ENCODE measurements at regions not wholly inside any gene's neighbourhood (a gene's known extent, or its start where the extent isn't known, plus 50 kb on each side); places are given as distances from the start of the nearest gene placed in this dataset.

DNA sequence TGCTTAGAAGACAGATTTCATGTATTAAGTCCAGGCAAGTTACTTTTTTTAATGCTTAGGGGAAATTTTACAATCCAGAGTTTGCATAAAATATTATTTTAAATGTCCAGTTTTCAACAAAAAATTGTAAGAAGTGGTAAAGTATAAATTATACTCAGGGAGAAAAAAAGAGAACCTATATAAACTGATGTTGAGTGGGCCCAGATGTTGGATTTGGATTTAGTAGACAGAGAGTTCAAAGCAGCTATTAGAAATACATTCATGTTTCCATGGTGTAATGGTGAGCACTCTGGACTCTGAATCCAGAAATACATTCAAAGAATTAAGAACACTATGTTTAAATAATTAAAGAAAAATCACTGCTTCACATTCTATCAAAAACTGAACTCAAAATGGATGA is 349.9 kb upstream of the ZNF507 start:
- no peak for TF ChIP-seq CTCF (IDR thresholded peaks at IDR 0.05; ENCODE audit: insufficient read depth, low read depth, low read length)
- no peak for TF ChIP-seq EZH2 (IDR thresholded peaks at IDR 0.05; ENCODE audit: insufficient read depth, low read length)

Data from astrocyte (in vitro differentiated cells and primary cell).